HEK293 (cell line): ENCODE measurements at regions not wholly inside any gene's neighbourhood (a gene's known extent, or its start where the extent isn't known, plus 50 kb on each side); places are given as distances from the start of the nearest gene placed in this dataset.

ENCODE experiments used
- CTCF ChIA-PET: fragments of 350-600 bp; formaldehyde crosslinking; extraction: SDS; loops from one replicate; lab custom pipeline; 2021; ENCODE audit warnings: antibody characterized with exemption; lab: Yijun Ruan, JAX
- POLR2A ChIA-PET: fragments of 300-600 bp; formaldehyde crosslinking; extraction: SDS; loops from one replicate; lab custom pipeline; 2020; ENCODE audit warnings: antibody characterized with exemption, inconsistent platforms; lab: Yijun Ruan, JAX
- H3K27ac ChIP-seq: fragments of 200-500 bp; sonication (Bioruptor generic); 2 replicates; pipeline ENCODE4 v1.5.1; 2014; ENCODE audit warnings: low read depth, low read length, control low read depth, inconsistent platforms; ENCODE audit errors: extremely low read depth
- H3K36me3 ChIP-seq, 2 experiments: fragments of 200-500 bp in 1 of 2; sonication (Bioruptor generic) in 1 of 2; 1 replicate in 1 of 2; 2 replicates in 1 of 2; pipeline ENCODE4 v1.5.1; 2014 to 2017; ENCODE audit warnings: inconsistent platforms in 2 of 2, low read length in 2 of 2; ENCODE audit not compliant: control insufficient read depth in 2 of 2, insufficient read depth in 1 of 2
- H3K4me1 ChIP-seq: fragments of 200-500 bp; sonication (Bioruptor generic); 2 replicates; pipeline ENCODE4 v1.5.1; 2014; ENCODE audit warnings: mild to moderate bottlenecking, low read length, inconsistent platforms; ENCODE audit not compliant: control insufficient read depth, insufficient read depth
- H3K4me3 ChIP-seq: 2 replicates; pipeline ENCODE4 v1.5.1; 2011; ENCODE audit warnings: low read depth, mild to moderate bottlenecking, control low read depth, low read length, moderate library complexity
- H3K9me3 ChIP-seq: fragments of 200-500 bp; sonication (Bioruptor generic); 2 replicates; pipeline ENCODE4 v1.5.1; 2014; ENCODE audit warnings: low read depth, low read length, inconsistent platforms; ENCODE audit not compliant: control insufficient read depth, insufficient read depth
- PRDM10 ChIP-seq: fragments of 450-650 bp; formaldehyde crosslinking; IDR thresholded peaks from 2 replicates; pipeline ENCODE4 v1.5.1; 2016; ENCODE audit warnings: missing biosample characterization, missing genetic modification characterization
- ZNF140 ChIP-seq: fragments of 450-650 bp; formaldehyde crosslinking; IDR thresholded peaks from 2 replicates; pipeline ENCODE4 v1.5.1; 2016; ENCODE audit warnings: missing biosample characterization, missing genetic modification characterization
- ZNF169 ChIP-seq: fragments of 450-650 bp; formaldehyde crosslinking; IDR thresholded peaks from 2 replicates; pipeline ENCODE4 v1.5.1; 2016; ENCODE audit warnings: missing biosample characterization, missing genetic modification characterization
- ZNF596 ChIP-seq: fragments of 450-650 bp; IDR thresholded peaks from 2 replicates; pipeline ENCODE4 v1.5.0; 2018; ENCODE audit warnings: missing biosample characterization, mild to moderate bottlenecking, missing genetic modification characterization, moderate library complexity
- ZNF785 ChIP-seq: fragments of 450-650 bp; formaldehyde crosslinking; IDR thresholded peaks from 2 replicates; pipeline ENCODE4 v1.5.1; 2016; ENCODE audit warnings: missing biosample characterization, missing genetic modification characterization
- TF ChIP-seq, protein P1 (sequence below): fragments of 450-650 bp; formaldehyde crosslinking; IDR thresholded peaks from 2 replicates; pipeline ENCODE4 v1.5.1; 2016; ENCODE audit warnings: missing biosample characterization, missing genetic modification characterization, borderline replicate concordance
- TF ChIP-seq, protein P2 (sequence below): fragments of 450-650 bp; formaldehyde crosslinking; IDR thresholded peaks from 2 replicates; pipeline ENCODE4 v1.5.1; 2016; ENCODE audit warnings: missing biosample characterization, missing genetic modification characterization
- TF ChIP-seq, protein P3 (sequence below): fragments of 450-650 bp; formaldehyde crosslinking; IDR thresholded peaks from 2 replicates; pipeline ENCODE4 v1.5.1; 2016; ENCODE audit warnings: missing biosample characterization, missing genetic modification characterization

DNA sequence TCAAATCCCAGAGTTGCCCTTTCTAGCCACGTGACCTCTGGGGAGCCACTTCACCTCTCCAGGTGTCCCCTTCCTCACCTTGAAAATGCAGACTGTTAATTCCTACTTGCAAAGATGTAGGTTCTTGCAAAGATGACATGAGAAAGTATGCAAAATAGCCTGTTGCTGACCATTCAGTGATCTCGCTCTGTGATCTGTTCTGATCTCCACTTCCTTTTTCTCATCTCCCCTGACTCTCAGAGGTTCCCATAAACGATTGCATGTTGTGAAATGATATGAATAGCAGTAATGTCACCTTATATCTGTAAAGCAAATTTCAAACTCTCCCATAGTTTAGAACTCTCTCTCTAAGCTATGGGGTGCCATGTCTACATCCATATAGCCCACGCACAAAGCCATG lies 182.3 kb downstream of the TMEM132E start:
- TF ChIP-seq, protein P1, sequence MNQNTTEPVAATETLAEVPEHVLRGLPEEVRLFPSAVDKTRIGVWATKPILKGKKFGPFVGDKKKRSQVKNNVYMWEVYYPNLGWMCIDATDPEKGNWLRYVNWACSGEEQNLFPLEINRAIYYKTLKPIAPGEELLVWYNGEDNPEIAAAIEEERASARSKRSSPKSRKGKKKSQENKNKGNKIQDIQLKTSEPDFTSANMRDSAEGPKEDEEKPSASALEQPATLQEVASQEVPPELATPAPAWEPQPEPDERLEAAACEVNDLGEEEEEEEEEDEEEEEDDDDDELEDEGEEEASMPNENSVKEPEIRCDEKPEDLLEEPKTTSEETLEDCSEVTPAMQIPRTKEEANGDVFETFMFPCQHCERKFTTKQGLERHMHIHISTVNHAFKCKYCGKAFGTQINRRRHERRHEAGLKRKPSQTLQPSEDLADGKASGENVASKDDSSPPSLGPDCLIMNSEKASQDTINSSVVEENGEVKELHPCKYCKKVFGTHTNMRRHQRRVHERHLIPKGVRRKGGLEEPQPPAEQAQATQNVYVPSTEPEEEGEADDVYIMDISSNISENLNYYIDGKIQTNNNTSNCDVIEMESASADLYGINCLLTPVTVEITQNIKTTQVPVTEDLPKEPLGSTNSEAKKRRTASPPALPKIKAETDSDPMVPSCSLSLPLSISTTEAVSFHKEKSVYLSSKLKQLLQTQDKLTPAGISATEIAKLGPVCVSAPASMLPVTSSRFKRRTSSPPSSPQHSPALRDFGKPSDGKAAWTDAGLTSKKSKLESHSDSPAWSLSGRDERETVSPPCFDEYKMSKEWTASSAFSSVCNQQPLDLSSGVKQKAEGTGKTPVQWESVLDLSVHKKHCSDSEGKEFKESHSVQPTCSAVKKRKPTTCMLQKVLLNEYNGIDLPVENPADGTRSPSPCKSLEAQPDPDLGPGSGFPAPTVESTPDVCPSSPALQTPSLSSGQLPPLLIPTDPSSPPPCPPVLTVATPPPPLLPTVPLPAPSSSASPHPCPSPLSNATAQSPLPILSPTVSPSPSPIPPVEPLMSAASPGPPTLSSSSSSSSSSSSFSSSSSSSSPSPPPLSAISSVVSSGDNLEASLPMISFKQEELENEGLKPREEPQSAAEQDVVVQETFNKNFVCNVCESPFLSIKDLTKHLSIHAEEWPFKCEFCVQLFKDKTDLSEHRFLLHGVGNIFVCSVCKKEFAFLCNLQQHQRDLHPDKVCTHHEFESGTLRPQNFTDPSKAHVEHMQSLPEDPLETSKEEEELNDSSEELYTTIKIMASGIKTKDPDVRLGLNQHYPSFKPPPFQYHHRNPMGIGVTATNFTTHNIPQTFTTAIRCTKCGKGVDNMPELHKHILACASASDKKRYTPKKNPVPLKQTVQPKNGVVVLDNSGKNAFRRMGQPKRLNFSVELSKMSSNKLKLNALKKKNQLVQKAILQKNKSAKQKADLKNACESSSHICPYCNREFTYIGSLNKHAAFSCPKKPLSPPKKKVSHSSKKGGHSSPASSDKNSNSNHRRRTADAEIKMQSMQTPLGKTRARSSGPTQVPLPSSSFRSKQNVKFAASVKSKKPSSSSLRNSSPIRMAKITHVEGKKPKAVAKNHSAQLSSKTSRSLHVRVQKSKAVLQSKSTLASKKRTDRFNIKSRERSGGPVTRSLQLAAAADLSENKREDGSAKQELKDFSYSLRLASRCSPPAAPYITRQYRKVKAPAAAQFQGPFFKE (tag by site-specific recombination): no peak
- TF ChIP-seq ZNF169 (tag by site-specific recombination) (no peak), ZNF785 (tag by site-specific recombination) (no peak), ZNF140 (tag by site-specific recombination) (no peak)
- TF ChIP-seq, protein P2, sequence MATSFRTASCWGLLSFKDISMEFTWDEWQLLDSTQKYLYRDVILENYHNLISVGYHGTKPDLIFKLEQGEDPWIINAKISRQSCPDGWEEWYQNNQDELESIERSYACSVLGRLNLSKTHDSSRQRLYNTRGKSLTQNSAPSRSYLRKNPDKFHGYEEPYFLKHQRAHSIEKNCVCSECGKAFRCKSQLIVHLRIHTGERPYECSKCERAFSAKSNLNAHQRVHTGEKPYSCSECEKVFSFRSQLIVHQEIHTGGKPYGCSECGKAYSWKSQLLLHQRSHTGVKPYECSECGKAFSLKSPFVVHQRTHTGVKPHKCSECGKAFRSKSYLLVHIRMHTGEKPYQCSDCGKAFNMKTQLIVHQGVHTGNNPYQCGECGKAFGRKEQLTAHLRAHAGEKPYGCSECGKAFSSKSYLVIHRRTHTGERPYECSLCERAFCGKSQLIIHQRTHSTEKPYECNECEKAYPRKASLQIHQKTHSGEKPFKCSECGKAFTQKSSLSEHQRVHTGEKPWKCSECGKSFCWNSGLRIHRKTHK (tag by site-specific recombination): no peak
- TF ChIP-seq, protein P3, sequence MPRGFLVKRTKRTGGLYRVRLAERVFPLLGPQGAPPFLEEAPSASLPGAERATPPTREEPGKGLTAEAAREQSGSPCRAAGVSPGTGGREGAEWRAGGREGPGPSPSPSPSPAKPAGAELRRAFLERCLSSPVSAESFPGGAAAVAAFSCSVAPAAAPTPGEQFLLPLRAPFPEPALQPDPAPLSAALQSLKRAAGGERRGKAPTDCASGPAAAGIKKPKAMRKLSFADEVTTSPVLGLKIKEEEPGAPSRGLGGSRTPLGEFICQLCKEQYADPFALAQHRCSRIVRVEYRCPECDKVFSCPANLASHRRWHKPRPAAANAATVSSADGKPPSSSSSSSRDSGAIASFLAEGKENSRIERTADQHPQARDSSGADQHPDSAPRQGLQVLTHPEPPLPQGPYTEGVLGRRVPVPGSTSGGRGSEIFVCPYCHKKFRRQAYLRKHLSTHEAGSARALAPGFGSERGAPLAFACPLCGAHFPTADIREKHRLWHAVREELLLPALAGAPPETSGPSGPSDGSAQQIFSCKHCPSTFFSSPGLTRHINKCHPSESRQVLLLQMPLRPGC: no peak
- H3K27ac ChIP-seq: no peak overlapping the region
- no peaks in the 10 kb centered on the region for H3K36me3 ChIP-seq
- H3K9me3 ChIP-seq: no peaks in the 10 kb centered on the region
- H3K4me3 ChIP-seq: no peak overlapping the region
- POLR2A ChIA-PET: no interaction called here
- no peaks in the 10 kb centered on the region for H3K4me1 ChIP-seq
- CTCF ChIA-PET: no interaction called here

DNA sequence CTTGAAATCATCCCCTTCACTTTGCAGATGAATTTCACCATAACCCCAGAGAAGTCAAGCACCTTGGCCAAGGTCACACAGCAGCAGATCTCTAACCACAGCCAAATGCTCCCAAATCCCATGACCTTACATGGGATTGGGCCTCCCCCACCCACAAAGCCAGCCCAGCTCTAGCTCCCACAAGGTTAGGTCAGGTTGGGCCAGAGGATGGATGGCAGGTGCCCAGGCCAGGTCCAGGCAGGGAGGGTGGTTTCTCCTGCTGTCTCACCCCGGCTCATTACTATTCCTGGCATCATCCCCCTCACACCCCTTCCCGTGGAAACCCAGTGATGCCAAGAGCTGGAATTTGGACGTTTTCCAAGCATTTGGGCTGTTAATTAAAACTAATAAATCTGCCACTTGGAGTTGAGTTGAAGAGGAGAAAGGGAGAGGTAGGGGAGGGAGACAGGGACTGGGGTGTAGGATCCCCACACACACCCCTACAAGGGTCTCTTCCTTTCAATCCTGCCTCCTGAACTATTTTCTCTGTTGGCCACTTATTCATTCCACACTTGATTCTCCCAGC lies 181.6 kb downstream of the TMEM132E start:
- Histone ChIP-seq H3K4me1 (no peaks in the 10 kb centered on the region), H3K9me3 (no peaks in the 10 kb centered on the region), H3K36me3 (no peaks in the 10 kb centered on the region), H3K27ac (no peak overlapping the region), H3K4me3 (no peak overlapping the region)
- TF ChIP-seq PRDM10 (tag by site-specific recombination) (peak; percentile 17; the same call in 1 of the 2 replicates), ZNF596 (tag by site-specific recombination) (no peak)
- POLR2A ChIA-PET: no interaction called here
- CTCF ChIA-PET: interaction anchor here (0.7 kb wide), 1 partner anchor 14 kb away, joined by 3 read pairs; no protein-coding TSS in a partner anchor
